NOMO-1 treated with DMSO at 0.1 percent for 48 hours (cell line): ENCODE measurements at regions not wholly inside any gene's neighbourhood (a gene's known extent, or its start where the extent isn't known, plus 50 kb on each side); places are given as distances from the start of the nearest gene placed in this dataset.

Experiments
- DNase-seq: peaks from one replicate; lab custom pipeline; 2025; ENCODE audit not compliant: unreplicated experiment; lab: John Stamatoyannopoulos, UW

DNA sequence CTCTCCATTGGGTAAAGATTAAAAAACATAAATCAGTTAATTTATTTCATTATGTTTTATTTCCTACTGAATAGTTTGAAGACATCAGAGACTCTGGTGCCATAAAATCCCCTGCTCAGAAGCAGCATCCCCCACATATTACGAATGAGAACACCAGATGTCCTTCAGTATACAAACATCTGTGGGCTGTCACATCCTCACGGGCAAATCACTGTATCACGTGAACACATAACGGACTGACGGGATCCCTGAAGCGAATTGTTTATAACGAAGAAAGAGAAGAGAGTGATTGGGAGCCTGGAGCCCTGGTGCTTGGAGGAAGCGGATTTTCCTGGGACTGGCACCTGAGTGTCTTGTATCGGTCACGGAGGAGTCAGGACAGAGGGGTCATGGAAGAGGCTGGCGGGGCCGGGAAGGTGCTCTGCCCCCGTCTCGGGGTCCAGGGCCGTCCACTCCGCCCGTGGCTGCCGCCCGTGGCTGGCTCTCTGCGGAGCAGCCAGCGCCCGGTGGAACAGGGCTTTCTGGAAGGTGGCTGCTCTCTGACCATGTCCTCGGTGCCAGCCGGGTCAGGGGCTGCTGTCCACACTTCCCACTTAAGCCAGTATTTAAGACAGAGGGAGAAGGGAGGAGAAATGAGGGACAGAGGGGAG, 452.7 kb upstream of the FAT1 start:
- no peak for DNase-seq

DNA sequence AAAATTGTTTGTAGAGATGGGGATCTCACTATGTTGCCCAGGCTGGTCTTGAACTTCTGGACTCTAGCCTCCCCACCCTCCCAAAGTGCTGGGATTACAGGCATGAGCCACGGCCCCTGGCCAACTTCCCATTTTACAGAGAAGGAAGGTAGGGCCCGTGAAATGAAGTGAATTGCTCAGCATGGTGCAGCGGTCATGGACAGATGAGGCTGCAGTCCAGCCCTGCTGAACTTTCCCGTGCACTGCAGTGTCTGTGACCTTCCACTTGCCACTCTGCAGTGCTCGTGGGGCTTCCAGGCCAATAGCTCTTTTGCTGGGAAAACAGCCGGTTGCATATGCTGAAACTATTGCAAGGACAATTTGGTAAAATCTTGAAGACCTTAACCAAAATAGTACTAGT, 454.4 kb upstream of the FAT1 start:
- no peak for DNase-seq

- DNase-seq: no peak
These were observed 454.9 kb upstream of the FAT1 start for GRCh38 chr4:187178587-187178986.

- DNase-seq: no peak
These were observed 455.7 kb upstream of the FAT1 start for GRCh38 chr4:187179086-187180058.

- no peak for DNase-seq
These were observed 457.4 kb upstream of the FAT1 start for GRCh38 chr4:187181054-187181453.

DNA sequence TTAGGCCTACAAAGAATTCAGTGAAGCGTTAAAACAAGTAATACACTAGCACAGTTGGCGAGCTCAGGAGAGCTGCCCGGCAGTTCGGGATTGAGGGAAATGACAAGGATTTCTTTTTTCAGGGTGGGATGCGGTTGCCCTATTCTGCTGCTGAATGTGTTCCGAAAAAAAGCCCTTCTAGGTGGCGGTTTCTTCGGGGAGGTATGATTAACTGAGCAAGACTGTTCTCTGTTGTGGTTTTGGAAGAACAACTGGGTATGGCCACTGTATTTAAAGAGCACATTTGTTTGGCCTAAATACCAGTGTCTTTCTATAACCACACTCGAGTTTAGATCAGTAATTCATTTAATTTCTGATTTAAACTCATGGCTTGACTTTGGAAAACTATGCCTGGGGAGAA, 459.7 kb upstream of the FAT1 start:
- DNase-seq: no peak

GRCh38 chr4:187183826-187184225, 460.2 kb upstream of the FAT1 start:
- DNase-seq: no peak

DNA sequence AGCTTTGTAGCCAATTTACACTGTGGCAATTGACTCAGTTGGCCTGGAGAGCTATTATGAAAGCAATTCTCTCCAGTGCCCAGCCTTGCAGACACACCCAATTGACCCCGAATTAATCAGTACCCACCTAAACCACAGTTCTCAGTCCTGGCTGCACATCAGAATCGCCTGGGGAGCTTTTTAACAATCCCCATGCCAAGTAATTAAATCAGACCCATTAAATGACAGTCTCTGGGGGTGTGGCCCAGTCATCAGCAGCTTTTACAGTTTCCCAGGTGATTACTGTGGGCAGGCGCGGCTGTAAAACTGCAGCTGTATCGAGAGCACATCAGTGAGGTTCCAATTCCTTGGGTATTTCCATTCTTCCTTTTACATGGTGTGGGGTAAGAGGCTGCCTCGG, 460.9 kb upstream of the FAT1 start:
- no peak for DNase-seq

DNA sequence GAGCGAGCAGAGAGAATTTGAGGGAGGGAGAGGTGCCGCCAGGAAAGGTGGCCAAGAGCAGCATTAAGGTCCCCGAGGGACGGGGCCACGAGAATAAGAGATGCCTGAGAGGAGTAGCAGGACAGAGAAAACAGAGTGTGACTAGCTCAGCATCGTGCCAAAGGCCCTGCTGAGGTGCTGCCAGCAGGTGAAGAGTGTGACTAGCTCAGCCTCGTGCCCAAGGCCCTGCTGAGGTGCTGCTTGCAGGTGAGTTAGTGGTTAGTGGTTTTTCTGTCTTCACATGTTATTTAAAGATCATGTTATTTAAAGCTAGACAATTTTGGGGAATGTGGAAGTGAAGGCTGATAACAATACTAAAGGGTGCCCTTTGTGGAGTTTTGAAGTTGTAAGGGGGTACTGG, 464.5 kb upstream of the FAT1 start:
- no peak for DNase-seq

DNA sequence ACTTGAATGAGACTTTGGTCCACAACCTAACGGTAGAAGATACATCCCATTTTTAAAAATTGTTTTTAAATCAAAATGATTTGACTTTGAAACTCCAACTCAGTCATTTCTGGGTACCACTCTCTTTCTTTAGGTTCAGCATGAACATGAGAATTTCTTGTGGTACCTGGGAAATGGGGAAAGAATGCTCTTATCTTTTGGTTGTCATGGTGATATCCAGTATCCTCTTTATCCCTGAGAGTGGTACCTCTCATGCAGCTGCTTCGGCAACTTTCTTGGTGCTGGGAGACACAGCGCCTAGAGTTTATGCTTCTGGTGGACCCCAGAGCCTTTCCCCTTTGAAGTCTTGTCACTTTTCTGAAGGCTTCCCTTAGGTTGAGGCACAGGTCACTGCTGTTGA, 465.1 kb upstream of the FAT1 start:
- DNase-seq: no peak

GRCh38 chr4:187190390-187190789, 466.7 kb upstream of the FAT1 start:
- DNase-seq: no peak

GRCh38 chr4:187191676-187192075, 468.0 kb upstream of the FAT1 start:
- no peak for DNase-seq

DNA sequence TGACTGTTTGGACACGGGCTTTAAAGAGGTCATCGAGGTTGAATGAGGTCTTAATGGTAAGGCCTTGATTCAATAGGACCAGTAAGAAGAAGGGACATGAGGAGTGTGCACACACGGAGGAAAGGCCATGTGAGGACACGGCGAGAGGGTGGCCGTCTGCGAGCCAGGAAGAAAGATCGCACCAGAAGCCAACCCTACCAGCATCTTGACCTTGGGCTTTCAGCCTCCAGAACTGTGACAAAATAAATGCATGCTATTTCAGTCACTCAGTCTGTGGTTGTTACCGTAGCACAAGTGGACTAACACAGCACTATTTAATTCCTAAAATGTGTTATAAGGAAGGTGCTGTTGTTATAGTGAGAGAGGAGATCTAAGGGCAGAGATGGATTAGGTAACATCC, 468.6 kb upstream of the FAT1 start:
- no peak for DNase-seq

- DNase-seq: no peak
These were observed 469.5 kb upstream of the FAT1 start for GRCh38 chr4:187193141-187193540.

- no peak for DNase-seq
These were observed 480.8 kb upstream of the FAT1 start for GRCh38 chr4:187204389-187204918.

GRCh38 chr4:187207931-187208330, 484.3 kb upstream of the FAT1 start:
- no peak for DNase-seq

GRCh38 chr4:187208651-187209050, 485.0 kb upstream of the FAT1 start:
- DNase-seq: no peak

- DNase-seq: no peak
These were observed 486.4 kb upstream of the FAT1 start for GRCh38 chr4:187209921-187210613.

GRCh38 chr4:187212446-187213080, 488.9 kb upstream of the FAT1 start:
- no peak for DNase-seq

DNA sequence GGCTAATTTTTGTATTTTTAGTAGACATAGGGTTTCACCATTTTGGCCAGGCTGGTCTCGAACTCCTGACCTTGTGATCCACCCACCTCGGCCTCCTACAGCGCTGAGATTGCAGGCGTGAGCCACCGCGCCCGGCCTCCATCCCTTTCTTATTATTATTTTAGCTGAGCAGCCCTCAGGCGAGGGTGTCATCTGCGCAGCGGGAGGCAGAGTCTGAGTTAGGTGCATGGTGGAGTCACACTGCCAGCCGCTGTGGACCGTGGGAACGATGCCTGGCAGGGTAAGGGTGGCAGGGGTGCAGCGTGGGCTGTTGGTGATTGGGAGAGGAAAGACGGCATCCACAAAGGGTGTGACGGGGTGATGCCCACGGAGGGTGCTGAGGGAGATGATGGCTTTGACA, 491.8 kb upstream of the FAT1 start:
- DNase-seq: no peak

DNA sequence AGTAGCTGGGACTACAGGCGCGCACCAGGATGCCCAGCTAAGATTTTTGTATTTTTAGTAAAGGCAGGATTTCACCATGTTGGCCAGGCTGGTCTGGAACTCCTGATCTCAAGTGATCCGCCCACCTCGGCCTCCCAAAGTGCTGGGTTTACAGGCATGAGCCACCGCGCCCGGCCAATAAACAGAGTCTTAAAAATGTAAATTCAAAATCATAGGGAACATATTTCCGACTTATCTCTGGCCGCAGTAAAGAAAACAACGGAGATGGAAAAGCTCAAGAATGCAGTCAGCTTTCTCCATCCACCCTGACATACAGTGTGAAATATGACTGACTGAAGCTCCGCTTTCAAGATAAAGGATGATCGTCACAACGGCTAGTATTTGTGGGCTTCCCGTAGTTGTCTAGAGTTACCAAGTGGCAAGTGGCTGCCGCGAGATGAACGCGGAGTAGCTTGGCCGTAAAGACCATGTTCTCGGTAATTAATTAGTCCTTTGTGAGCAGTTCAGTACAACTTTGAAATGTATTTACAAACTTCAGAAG, 495.1 kb upstream of the FAT1 start:
- no peak for DNase-seq
